HG03378 (cell line): ENCODE measurements at regions not wholly inside any gene's neighbourhood (a gene's known extent, or its start where the extent isn't known, plus 50 kb on each side); places are given as distances from the start of the nearest gene placed in this dataset.

ENCODE experiments used
- ATAC-seq: cut with Tn5 transposase; IDR thresholded peaks from one replicate; pipeline ENCODE4 v1.9.1; 2021; ENCODE audit warnings: mild to moderate bottlenecking, moderate library complexity; ENCODE audit not compliant: unreplicated experiment

- no peak for ATAC-seq
Observed at GRCh38 chr5:1669276-1670155, 130.1 kb downstream of the MRPL36 start.

GRCh38 chr5:1668141-1668721 lies 131.4 kb downstream of the MRPL36 start:
- ATAC-seq, result no peak

GRCh38 chr5:1667648-1668140 lies 131.9 kb downstream of the MRPL36 start:
- no peak for ATAC-seq

- no peak for ATAC-seq
Observed at GRCh38 chr5:1666812-1667588, 132.6 kb downstream of the MRPL36 start.

- ATAC-seq, result no peak
Observed at GRCh38 chr5:1666221-1666620, 133.4 kb downstream of the MRPL36 start.

- no peak for ATAC-seq
Observed at GRCh38 chr5:1665803-1666202, 133.8 kb downstream of the MRPL36 start.

GRCh38 chr5:1665231-1665630 lies 134.4 kb downstream of the MRPL36 start:
- no peak for ATAC-seq

- ATAC-seq, result no peak
Observed at GRCh38 chr5:1663186-1663585, 136.5 kb downstream of the MRPL36 start.

- no peak for ATAC-seq
Observed at GRCh38 chr5:1662559-1663085, 137.0 kb downstream of the MRPL36 start.

- no peak for ATAC-seq
Observed at GRCh38 chr5:1661831-1662558, 137.6 kb downstream of the MRPL36 start.

GRCh38 chr5:1661311-1661710 lies 137.6 kb upstream of the LPCAT1 start:
- ATAC-seq, result no peak

- no peak for ATAC-seq
Observed at GRCh38 chr5:1660511-1660910, 136.8 kb upstream of the LPCAT1 start.

GRCh38 chr5:1660001-1660400 lies 136.2 kb upstream of the LPCAT1 start:
- no peak for ATAC-seq

- no peak for ATAC-seq
Observed at GRCh38 chr5:1659100-1659981, 135.6 kb upstream of the LPCAT1 start.

GRCh38 chr5:1658665-1659064 lies 134.9 kb upstream of the LPCAT1 start:
- ATAC-seq, result no peak

- no peak for ATAC-seq
Observed at GRCh38 chr5:1657161-1657741, 133.5 kb upstream of the LPCAT1 start.

GRCh38 chr5:1656271-1656975 lies 132.7 kb upstream of the LPCAT1 start:
- ATAC-seq, result no peak

- no peak for ATAC-seq
Observed at GRCh38 chr5:1655496-1656270, 131.9 kb upstream of the LPCAT1 start.
